ENCODE measurements at regions not wholly inside any gene's neighbourhood (a gene's known extent, or its start where the extent isn't known, plus 50 kb on each side); places are given as distances from the start of the nearest gene placed in this dataset.
"Not testable (repeated sequence)": the region's sequence is repeated elsewhere in the genome, so short reads cannot be mapped to it uniquely, and the experiment has no call there.

DNA sequence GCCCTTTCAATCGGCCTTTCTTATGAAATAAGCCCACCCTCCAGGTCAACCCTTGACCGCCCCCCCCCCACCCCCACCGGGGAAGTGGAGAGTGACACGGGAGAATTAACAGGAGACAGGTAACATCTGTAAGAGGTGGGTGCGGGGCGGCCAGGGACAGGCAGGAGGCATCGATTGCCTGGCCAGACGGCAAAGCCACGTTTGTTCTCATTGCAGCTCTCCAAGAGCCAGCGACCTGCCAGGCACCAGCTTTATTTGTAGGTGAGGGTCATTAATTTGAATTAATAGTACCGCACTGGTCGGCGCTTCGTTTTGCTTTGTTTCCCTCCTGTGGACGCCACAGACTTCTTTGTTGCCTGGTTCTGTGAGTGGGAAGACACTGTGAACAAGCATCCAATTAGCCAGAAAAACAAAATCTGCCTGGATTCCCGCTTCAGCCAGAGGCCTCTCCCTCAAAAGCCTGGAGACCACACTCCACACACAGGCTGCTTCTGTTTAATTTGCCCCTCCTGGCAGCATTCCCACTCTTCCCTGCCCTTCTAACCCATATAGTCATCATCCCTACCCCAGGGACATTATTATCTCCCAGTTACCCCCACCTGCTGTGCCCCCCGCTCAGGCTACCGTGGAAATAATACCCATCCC is 104.5 kb upstream of the OPCML start:
- Mint-ChIP-seq H3K36me3 (ENCODE audit: insufficient read depth, unreplicated experiment) (peaks cover 5% of the 10 kb centered on the region), H3K4me1 (ENCODE audit: low read depth, unreplicated experiment) (no peaks in the 10 kb centered on the region), H3K27ac (ENCODE audit: unreplicated experiment) (no peak overlapping the region), H3K27me3 (ENCODE audit: unreplicated experiment) (no peaks in the 10 kb centered on the region), H3K4me3 (ENCODE audit: low read depth, unreplicated experiment) (no peak overlapping the region), H3K9me3 (ENCODE audit: low read depth, unreplicated experiment) (peaks cover 30% of the 10 kb centered on the region)
- TF ChIP-seq, protein P1, sequence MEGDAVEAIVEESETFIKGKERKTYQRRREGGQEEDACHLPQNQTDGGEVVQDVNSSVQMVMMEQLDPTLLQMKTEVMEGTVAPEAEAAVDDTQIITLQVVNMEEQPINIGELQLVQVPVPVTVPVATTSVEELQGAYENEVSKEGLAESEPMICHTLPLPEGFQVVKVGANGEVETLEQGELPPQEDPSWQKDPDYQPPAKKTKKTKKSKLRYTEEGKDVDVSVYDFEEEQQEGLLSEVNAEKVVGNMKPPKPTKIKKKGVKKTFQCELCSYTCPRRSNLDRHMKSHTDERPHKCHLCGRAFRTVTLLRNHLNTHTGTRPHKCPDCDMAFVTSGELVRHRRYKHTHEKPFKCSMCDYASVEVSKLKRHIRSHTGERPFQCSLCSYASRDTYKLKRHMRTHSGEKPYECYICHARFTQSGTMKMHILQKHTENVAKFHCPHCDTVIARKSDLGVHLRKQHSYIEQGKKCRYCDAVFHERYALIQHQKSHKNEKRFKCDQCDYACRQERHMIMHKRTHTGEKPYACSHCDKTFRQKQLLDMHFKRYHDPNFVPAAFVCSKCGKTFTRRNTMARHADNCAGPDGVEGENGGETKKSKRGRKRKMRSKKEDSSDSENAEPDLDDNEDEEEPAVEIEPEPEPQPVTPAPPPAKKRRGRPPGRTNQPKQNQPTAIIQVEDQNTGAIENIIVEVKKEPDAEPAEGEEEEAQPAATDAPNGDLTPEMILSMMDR (IDR thresholded peaks at IDR 0.05; ENCODE audit: unreplicated experiment) = no peak
- CTCF ChIA-PET = no interaction called here
- no peak for DNase-seq
- BruUV-seq (replicated peaks) = no TSS peak
- intact Hi-C loops (cut with micrococcal nuclease; ENCODE audit: unreplicated experiment) = no loop called here

DNA sequence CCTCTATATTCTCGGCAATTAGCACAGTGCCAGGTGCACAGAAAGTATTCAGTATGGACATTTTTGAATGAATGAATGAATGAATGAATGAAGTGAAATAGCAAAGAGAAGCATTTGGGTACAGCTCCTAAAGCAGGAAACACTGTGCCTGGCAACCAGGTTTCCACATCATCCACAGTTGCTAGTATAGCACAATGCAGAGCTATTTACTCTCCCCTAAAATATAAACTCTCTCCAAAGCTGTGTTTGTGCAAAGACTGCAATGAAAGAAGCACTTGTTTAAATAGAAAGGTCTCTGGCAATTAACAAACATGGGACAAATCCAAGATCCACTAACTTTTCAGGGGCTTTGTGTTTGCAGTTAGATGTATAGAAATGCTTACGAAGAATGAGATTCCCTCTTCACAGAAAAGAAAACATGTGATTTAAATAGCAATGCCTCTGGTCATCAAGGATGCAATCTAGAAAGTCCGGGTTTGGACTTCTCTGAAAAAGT is 103.0 kb upstream of the OPCML start:
- H3K27ac Mint-ChIP-seq (ENCODE audit: unreplicated experiment) = no peak overlapping the region
- peaks cover under 1% of the 10 kb centered on the region for H3K36me3 Mint-ChIP-seq (ENCODE audit: insufficient read depth, unreplicated experiment)
- peaks cover 28% of the 10 kb centered on the region for H3K9me3 Mint-ChIP-seq (ENCODE audit: low read depth, unreplicated experiment)
- intact Hi-C loops (cut with micrococcal nuclease; ENCODE audit: unreplicated experiment) = no loop called here
- DNase-seq = no peak
- H3K4me3 Mint-ChIP-seq (ENCODE audit: low read depth, unreplicated experiment) = no peak overlapping the region
- BruUV-seq (replicated peaks) = no TSS peak
- H3K27me3 Mint-ChIP-seq (ENCODE audit: unreplicated experiment) = no peaks in the 10 kb centered on the region
- CTCF ChIA-PET = no interaction called here
- H3K4me1 Mint-ChIP-seq (ENCODE audit: low read depth, unreplicated experiment) = no peaks in the 10 kb centered on the region
- TF ChIP-seq, protein P1 (IDR thresholded peaks at IDR 0.05; ENCODE audit: unreplicated experiment) = no peak

DNA sequence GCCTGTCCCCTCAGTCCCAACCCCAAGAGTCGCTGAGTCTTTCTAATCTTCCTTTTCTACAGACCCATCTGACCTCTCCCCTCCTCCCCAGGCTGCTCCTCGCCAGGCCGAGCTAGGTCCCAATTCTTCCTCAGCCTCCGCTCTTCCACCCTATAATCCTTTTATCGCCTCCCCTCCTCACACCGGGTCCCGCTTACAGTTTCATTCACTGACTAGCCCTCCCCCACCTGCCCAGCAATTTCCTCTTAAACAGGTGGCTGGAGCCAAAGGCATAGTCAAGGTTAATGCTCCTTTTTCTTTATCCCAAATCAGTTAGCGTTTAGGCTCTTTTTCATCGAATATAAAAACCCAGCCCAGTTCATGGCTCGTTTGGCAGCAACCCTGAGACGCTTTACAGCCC is 96.1 kb upstream of the OPCML start:
- H3K36me3 Mint-ChIP-seq (ENCODE audit: insufficient read depth, unreplicated experiment); H3K27ac Mint-ChIP-seq (ENCODE audit: unreplicated experiment); CTCF ChIA-PET; BruUV-seq (replicated peaks); intact Hi-C loops (cut with micrococcal nuclease; ENCODE audit: unreplicated experiment); H3K4me3 Mint-ChIP-seq (ENCODE audit: low read depth, unreplicated experiment); DNase-seq; H3K4me1 Mint-ChIP-seq (ENCODE audit: low read depth, unreplicated experiment); H3K27me3 Mint-ChIP-seq (ENCODE audit: unreplicated experiment): not testable (repeated sequence)
- peaks cover 12% of the 10 kb centered on the region for H3K9me3 Mint-ChIP-seq (ENCODE audit: low read depth, unreplicated experiment)

DNA sequence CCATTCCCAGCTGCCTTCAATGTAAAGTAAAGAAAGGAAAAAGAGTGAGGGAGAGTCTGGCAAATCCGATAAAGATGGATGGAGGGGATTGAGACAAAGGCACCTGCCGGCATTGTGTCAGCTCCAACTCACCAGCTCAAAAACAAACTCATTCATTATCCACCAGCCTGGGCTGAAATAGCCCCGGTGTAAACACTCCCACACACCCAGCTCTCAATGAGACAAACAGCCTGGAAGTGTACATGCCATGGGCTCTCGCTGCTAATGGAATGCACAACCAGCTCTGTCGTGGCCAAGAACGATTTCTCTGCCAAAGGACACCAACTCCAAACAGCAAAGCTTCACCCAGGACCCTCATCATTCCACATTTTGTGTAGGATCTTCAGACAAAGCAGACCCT is 89.3 kb upstream of the OPCML start:
- intact Hi-C loops (cut with micrococcal nuclease; ENCODE audit: unreplicated experiment) = no loop called here
- CTCF ChIA-PET = no interaction called here

DNA sequence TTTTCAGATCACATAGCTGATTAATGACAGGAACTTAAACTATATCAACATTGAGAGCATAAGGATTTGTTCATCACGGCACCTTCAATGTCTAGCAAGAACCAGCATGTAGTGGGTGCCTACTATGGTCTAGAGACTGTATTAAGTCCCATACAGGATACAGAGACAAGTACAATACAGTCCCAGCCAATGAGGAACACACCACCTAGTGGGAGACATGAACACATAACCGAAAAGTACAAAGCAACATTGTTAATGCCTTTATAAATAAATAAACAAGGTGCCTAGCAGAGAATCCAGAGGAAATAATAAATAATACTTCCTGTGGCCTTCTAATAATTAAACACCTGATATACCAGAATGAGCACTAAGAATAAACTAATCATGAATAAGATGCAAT is 87.7 kb upstream of the OPCML start:
- Mint-ChIP-seq H3K4me1 (ENCODE audit: low read depth, unreplicated experiment) (no peaks in the 10 kb centered on the region), H3K27ac (ENCODE audit: unreplicated experiment) (no peak overlapping the region), H3K36me3 (ENCODE audit: insufficient read depth, unreplicated experiment) (no peaks in the 10 kb centered on the region), H3K27me3 (ENCODE audit: unreplicated experiment) (no peaks in the 10 kb centered on the region), H3K4me3 (ENCODE audit: low read depth, unreplicated experiment) (no peak overlapping the region), H3K9me3 (ENCODE audit: low read depth, unreplicated experiment) (peaks cover 3% of the 10 kb centered on the region)
- CTCF ChIA-PET = no interaction called here
- TF ChIP-seq, protein P1 (IDR thresholded peaks at IDR 0.05; ENCODE audit: unreplicated experiment) = no peak
- intact Hi-C loops (cut with micrococcal nuclease; ENCODE audit: unreplicated experiment) = no loop called here
- DNase-seq = no peak
- no TSS peak for BruUV-seq (replicated peaks)

More for the DNA sequence above, 89.3 kb upstream of the OPCML start:
- DNase-seq = no peak
- TF ChIP-seq, protein P1 (IDR thresholded peaks at IDR 0.05; ENCODE audit: unreplicated experiment) = no peak
- no TSS peak for BruUV-seq (replicated peaks)
- H3K27me3 Mint-ChIP-seq (ENCODE audit: unreplicated experiment) = no peaks in the 10 kb centered on the region
- H3K4me3 Mint-ChIP-seq (ENCODE audit: low read depth, unreplicated experiment) = no peak overlapping the region
- H3K36me3 Mint-ChIP-seq (ENCODE audit: insufficient read depth, unreplicated experiment) = no peaks in the 10 kb centered on the region
- peaks cover 3% of the 10 kb centered on the region for H3K9me3 Mint-ChIP-seq (ENCODE audit: low read depth, unreplicated experiment)
- no peak overlapping the region for H3K27ac Mint-ChIP-seq (ENCODE audit: unreplicated experiment)
- H3K4me1 Mint-ChIP-seq (ENCODE audit: low read depth, unreplicated experiment) = no peaks in the 10 kb centered on the region
